GM23338 (cell line): ENCODE measurements at regions not wholly inside any gene's neighbourhood (a gene's known extent, or its start where the extent isn't known, plus 50 kb on each side); places are given as distances from the start of the nearest gene placed in this dataset.

Experiments
- CREB1 ChIP-seq: fragments of 250-450 bp; sonication (Bioruptor Pico); IDR thresholded peaks from 2 replicates; pipeline ENCODE4 v1.5.0; 2020; ENCODE audit warnings: low read depth, mild to moderate bottlenecking, moderate library complexity
- CTCF ChIP-seq, 2 experiments: fragments of 200-600 bp in 1 of 2; sonication (generic) in 1 of 2; conservative IDR thresholded peaks; 2 replicates each; pipeline versions ENCODE4 v1.5.1 to v1.6.1; 2016 to 2017; ENCODE audit warnings: antibody characterized with exemption in 2 of 2, low read depth in 2 of 2, mild to moderate bottlenecking in 2 of 2, moderate library complexity in 1 of 2
- ETS1 ChIP-seq: IDR thresholded peaks from 2 replicates; pipeline ENCODE4 v1.6.1; 2016; ENCODE audit warnings: antibody characterized with exemption
- EZH2 ChIP-seq: fragments of 200-600 bp; sonication (generic); IDR thresholded peaks from one replicate; pipeline ENCODE4 v1.8.0; 2017; ENCODE audit warnings: antibody characterized with exemption, mild to moderate bottlenecking, low read depth; ENCODE audit not compliant: unreplicated experiment
- EZH2phosphoT487 ChIP-seq: fragments of 200-600 bp; sonication (generic); IDR thresholded peaks from one replicate; pipeline ENCODE4 v1.8.1; 2018; ENCODE audit warnings: antibody characterized with exemption; ENCODE audit not compliant: unreplicated experiment
- JUNB ChIP-seq: IDR thresholded peaks from one replicate; pipeline ENCODE4 v1.6.1; 2016; ENCODE audit warnings: antibody characterized with exemption; ENCODE audit not compliant: unreplicated experiment
- NANOG ChIP-seq: IDR thresholded peaks from 2 replicates; pipeline ENCODE4 v1.6.1; 2016; ENCODE audit warnings: antibody characterized with exemption, borderline replicate concordance
- POLR2AphosphoS5 ChIP-seq: IDR thresholded peaks from 2 replicates; pipeline ENCODE4 v1.6.1; 2016; ENCODE audit warnings: antibody characterized with exemption, low read depth
- REST ChIP-seq: IDR thresholded peaks from one replicate; pipeline ENCODE4 v1.6.1; 2018; ENCODE audit warnings: antibody characterized with exemption; ENCODE audit not compliant: unreplicated experiment
- STAT1 ChIP-seq: IDR thresholded peaks from one replicate; pipeline ENCODE4 v1.6.1; 2016; ENCODE audit warnings: antibody characterized with exemption; ENCODE audit not compliant: unreplicated experiment
- ZNF114 ChIP-seq: fragments of 250-450 bp; sonication (Bioruptor Pico); IDR thresholded peaks from 2 replicates; pipeline ENCODE4 v1.5.0; 2020; ENCODE audit warnings: mild to moderate bottlenecking, moderate library complexity
- ZNF462 ChIP-seq: fragments of 250-450 bp; sonication (Bioruptor Pico); IDR thresholded peaks from 2 replicates; pipeline ENCODE4 v1.5.0; 2020; ENCODE audit warnings: mild to moderate bottlenecking, moderate library complexity

GRCh38 chr7:432933-433332 is 86.7 kb downstream of the PDGFA start:
- TF ChIP-seq REST (no peak), EZH2 (no peak), CREB1 (CRISPR knock-in tag) (no peak), CTCF (conservative IDR thresholded peaks at IDR 0.05; ENCODE audit: low read depth in 2 of 2) (no peak), POLR2AphosphoS5 (no peak), JUNB (no peak), EZH2phosphoT487 (no peak), STAT1 (no peak), ZNF114 (CRISPR knock-in tag) (no peak), ZNF462 (no peak), ETS1 (no peak), NANOG (no peak)
